HK-2 (cell line): ENCODE measurements at regions not wholly inside any gene's neighbourhood (a gene's known extent, or its start where the extent isn't known, plus 50 kb on each side); places are given as distances from the start of the nearest gene placed in this dataset.

ENCODE experiments used
- DNase-seq: peaks from one replicate; pipeline ENCODE4 v3.0.0-alpha.2; 2018; ENCODE audit not compliant: unreplicated experiment

- DNase-seq = no peak
These were observed 85.3 kb upstream of the HIVEP1 start for GRCh38 chr6:11926594-11927407.

DNA sequence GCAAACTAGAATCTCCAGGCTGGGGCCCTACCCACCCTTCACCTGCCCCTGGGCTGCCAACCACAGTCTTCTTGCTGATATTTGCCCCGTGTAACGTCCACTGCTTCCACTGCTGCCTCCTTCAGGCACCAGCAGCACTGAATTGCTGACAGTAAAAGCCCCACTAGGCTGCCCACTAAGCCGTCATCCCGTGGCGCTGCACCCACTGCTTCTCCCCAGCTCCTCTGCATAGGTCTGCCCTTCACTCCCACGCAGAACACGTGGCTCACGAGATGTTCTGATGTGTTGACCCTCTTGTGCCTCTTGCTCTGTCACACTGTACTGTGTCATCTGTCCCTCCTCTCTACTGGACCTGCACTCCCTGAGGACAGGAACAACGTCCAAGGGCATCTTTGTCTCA lies 86.3 kb upstream of the HIVEP1 start:
- no peak for DNase-seq

DNA sequence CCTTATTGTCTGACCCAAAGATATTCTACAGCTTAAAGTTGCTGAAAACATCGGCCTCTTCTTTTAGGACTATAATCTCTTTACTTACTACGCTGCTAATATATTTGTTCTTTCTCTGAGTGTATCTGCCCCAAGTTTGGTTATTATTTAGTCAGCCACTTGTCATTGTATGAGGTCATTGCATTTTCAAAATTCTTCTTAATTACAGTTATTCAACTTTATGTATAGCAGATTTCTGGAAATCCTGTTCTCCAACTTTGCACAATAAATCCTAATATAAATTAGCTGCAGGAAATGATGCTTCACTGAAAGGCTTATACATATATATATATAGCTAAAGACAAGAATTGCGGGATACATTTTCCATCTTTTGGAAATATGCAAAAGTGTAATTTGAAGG lies 88.5 kb upstream of the HIVEP1 start:
- DNase-seq = no peak

- no peak for DNase-seq
These were observed 89.2 kb upstream of the HIVEP1 start for GRCh38 chr6:11922901-11923300.

DNA sequence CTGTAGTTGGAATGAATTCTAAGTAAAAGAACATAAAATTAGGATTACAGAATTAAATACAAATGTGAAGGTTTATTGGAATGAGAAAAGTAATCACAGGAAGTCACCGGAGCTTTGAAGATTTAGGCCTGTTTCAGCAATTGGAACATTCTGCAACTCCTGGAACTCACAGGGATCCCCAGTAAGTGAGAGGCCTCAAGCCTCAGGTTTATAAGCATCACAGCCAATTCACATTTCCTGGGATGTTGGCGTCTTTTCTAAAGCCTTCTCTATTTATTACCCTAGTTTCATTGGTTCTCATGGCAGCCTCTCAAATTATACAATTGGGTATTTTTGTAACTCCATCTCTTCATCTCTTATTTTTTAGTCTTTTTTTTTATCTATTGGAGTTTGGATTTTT lies 90.4 kb upstream of the HIVEP1 start:
- no peak for DNase-seq

DNA sequence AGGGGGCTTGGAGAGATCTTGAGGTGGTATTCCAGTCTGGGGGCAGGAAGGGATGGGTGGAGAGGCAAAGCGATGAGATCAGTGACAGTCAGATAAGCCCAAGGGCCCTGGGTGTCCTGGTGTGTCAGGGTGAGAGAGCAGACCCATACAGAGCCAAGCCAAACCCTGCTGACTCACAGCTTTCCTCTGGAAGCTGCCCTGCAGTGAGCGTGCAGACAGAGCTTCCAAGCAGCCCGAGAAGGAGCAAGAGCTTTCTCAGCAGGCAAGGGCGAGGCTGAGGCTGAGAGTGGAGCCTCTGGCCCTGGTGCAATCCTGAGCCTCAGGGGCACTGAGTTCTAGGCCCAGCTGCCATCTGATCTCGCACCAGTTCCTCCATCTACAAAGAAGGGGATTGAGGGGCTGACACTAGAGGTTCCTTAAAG lies 91.1 kb upstream of the HIVEP1 start:
- DNase-seq = peak; percentile 59

GRCh38 chr6:11920566-11920965 lies 91.5 kb upstream of the HIVEP1 start:
- DNase-seq = no peak

- no peak for DNase-seq
These were observed 92.2 kb upstream of the HIVEP1 start for GRCh38 chr6:11919771-11920440.

DNA sequence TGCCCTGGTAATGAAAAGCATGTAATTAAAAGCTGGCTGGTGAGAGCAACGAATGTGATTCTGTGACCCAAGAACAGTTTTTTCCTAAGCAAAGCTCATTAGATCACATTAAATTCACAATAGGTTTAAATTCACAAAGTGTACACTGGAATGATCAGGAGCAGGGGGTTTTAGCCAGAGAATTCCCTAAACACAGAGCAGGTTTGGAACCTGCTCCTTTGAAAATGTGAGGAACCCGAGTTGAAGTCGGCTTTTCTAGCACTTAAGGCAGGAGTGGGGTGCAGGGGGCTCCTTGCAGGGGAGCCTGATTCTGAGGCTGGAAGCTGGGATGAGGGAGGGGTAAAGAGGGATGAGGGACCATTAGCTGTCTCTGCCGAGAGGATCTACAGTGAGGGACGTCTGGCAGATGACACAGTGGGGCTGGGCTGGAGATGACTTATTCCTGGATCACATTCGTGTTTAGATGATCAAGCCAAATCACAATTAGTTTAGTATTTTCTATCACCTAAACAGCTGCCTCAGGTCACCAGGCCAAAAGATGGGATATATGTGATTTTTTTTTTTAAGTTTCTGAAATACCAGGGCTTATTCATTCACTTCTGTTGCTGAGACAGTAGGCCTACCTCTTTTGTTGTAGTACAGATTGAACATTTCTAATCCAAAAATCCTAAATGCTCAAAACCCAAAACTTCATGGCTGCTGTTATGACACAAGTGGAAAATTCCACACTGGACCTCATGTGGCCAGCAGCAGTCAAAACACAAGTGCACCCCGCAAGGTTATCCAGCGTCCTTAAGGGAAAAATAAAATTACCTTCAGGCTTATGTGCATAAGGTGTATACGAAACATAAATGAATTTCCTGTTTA lies 93.1 kb upstream of the HIVEP1 start:
- DNase-seq = no peak

DNA sequence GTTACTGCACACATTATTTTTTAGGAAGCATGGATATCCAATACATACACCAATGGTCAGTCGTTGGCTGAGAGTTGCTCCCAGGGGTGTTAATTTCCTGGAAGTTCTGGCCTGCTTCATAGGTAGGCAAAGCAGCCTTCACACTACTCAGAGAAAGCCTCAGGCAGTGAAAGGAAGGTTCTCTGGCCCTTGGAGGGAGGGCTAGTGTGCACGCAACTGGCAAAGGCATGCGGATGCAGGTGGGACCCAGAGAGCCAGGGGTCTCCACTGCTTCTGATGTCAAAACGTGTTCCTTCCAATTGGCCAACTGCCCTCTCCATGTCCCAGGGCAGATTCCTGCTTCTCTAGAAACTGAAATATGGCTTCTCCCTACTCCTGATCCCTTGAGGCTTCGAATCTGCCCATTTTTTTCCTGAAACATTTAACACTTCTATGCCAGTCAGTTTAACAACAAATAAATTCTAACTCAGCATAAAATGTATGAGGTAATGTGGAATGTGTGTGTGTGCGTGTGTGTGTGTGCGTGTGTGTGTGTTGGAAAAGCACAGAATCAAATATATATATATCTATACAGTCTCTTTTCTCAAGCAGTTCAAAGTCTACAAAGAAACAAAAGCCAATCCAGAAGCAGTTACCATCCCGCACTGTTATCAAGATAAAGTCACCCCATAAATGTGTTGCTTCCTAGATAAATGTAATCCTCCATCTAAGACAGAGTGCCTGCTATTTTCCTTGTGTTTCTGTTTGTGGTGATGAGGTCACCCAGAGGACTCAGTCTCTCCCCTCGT lies 94.0 kb upstream of the HIVEP1 start:
- peak; percentile 17 for DNase-seq

- DNase-seq = no peak
These were observed 99.7 kb upstream of the HIVEP1 start for GRCh38 chr6:11912420-11912819.

DNA sequence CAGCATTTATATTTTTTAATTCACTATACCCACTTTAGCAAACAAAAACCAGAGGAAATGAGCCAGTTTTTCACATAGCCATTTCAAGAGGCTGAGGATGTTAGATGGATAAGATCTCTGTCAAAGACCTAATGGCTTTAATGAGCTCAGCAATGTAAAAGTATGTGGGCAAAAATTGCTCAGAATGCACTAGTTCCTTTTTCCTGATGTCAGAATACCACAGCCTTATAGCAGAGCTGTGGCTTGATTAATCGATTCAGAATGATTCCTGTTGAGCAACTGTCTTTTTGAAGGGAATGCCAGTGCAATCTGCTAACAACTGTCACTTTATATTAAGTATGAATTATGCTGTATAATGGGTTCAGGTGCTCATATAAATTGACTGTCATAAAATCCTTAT lies 100.6 kb upstream of the HIVEP1 start:
- no peak for DNase-seq

DNA sequence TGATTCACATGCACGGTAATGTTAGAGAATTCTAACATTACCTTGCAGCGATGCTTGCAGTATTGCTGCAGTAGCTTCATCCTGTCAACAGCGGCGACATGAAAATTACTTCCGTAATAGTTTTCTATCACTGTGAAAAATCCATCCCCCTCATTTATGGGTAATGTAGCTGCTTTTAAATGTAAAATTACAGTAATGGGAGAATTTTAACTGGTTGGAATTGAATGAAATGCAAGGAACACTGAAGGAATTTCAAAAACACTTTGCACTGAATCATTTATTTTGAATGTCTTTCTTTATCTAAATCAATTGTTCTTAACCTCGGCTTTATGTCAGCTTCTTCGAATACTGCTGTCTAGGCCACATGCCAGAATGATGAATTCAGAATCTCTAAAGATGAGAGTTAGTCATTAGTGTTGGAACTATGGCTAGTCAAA lies 102.4 kb upstream of the HIVEP1 start:
- DNase-seq = no peak

- no peak for DNase-seq
These were observed 103.5 kb upstream of the HIVEP1 start for GRCh38 chr6:11908436-11909105.

GRCh38 chr6:11903645-11904044 lies 108.5 kb upstream of the HIVEP1 start:
- DNase-seq = no peak

DNA sequence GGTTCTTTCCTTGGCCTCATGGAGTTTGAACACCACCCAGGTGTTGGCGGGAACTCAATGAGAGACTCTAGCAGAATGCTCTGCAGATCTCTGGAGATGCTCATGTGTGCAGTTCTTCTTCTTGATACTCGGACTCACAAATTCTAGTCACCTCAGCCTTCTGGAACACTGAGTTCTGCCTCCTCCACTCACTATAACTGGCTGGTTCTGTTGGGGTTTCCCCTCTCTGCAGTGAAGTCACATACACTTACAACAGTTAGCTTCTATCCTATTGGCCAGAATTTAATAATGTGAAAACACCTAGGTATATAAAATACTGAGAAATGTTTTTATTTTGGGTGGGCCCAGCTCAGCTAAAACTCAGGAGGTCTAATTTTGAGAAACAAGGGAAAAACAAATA lies 109.6 kb upstream of the HIVEP1 start:
- no peak for DNase-seq

GRCh38 chr6:11900662-11901598 lies 111.2 kb upstream of the HIVEP1 start:
- no peak for DNase-seq

DNA sequence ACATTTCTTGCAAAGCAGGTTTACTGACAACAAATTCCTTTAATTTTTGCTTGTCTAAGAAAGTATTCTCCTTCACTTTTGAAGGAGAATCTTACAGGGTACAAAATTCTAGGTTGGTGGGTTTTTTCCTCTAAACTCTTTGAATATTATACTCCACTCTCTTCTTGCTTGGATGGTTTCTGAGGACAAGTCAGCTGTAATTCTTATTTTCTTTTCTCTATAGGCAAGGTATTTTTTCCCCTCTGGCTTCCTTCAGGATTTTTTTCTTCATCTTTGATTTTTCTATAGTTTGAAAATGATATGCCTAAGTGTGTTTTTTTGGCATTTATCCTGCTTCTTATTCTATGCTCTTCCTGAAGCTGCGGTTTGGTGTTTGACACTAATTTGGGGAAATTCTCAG lies 112.5 kb upstream of the HIVEP1 start:
- DNase-seq = no peak

GRCh38 chr6:11894212-11894611 lies 115.6 kb upstream of the ADTRP start:
- no peak for DNase-seq

- no peak for DNase-seq
These were observed 112.9 kb upstream of the ADTRP start for GRCh38 chr6:11891547-11891946.
